Eye (tissue), 1 donor: ENCODE measurements at regions not wholly inside any gene's neighbourhood (a gene's known extent, or its start where the extent isn't known, plus 50 kb on each side); places are given as distances from the start of the nearest gene placed in this dataset.

Experiments used
- DNase-seq: peaks from one replicate; pipeline ENCODE4 v3.0.0-alpha.2; 2015

DNA sequence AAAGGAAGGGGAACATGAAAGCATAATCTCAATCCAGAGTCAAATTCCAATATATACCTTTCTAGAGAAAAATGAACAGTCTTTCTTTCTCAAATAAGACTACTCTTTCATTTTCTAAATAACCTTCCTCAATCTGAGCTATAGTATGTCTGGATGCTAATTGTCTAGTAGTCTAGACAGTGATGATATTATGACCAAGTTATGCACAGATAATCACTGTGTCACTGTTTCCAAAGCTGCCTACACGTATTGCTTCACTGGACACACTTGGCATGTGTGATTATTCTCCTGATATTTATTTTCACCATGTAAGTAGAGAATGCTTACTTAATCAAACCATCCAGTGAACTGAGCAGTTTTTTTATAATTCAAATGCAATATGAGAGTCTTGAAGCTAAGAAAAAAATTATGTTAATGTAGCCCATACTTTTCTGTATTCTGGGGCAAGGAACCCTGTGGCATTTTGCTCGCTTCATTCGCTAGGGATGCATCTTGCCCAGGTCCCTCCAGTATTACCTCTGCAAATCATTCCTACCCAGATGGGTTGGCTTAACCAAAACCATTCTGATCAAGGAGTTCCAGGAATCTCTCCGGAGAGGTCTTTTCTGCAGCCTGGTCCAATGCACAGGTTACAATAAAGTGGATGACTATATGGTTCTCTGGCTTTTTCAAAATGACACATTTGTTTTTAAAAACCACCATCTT is 303.1 kb upstream of the RUNX1 start:
- DNase-seq: no peak

- DNase-seq: no peak
These were observed 302.3 kb upstream of the RUNX1 start for GRCh38 chr21:35351434-35351833.

- no peak for DNase-seq
These were observed 301.9 kb upstream of the RUNX1 start for GRCh38 chr21:35350965-35351364.

DNA sequence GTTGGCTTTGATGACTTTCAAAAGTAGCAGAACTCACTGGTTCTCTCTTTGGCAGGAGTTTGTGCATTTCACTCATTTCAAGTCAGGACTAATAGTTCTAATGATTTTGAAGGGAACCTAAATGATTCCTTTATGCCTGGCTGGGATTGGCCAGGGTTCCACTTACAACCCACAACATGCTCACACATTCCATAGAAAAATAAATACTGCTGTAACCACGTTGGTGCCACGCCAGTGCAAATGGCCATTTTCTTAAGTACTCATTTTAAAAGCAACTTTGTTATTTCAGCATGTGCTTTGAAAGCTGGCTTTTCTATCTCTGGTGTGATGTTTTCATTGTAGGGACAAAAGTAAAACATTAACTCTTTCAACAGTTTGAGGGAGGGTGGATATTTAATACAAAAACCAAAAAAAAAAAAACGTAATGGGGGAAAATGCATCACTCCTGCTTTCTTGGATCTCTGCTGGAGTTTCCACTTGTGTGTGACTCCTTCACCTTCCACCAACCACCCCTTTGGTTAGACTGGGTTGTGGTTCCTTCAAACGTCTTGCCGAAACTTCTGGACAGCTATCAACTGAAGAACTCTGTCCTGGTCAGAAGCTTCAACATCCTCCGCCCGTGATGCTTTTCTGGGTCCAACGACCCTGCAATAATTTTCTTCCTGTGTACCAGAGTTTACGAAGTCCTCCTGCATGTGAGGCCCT is 300.4 kb upstream of the RUNX1 start:
- DNase-seq: no peak

- DNase-seq: no peak
These were observed 299.6 kb upstream of the RUNX1 start for GRCh38 chr21:35348686-35349085.

- no peak for DNase-seq
These were observed 297.6 kb upstream of the RUNX1 start for GRCh38 chr21:35346697-35347096.

DNA sequence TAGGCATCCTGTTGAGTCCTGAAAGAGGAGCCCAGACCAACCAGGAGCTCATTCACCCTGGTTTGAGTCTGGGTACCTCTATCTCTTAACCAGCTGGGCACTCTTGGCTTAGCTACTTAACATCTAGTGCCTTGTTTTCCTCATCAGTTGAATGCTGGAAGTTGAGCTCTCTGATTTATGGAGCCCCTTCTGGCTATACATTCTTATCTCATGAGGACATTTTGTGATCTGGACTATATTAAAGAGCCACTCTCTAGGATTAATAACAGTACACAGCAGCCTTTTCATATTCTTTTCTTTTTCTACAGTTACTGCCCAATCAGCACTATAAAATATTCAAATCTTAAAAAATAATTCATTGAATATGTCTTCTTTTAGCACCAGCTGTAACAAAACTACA is 296.9 kb upstream of the RUNX1 start:
- no peak for DNase-seq

GRCh38 chr21:35344582-35344981 is 295.5 kb upstream of the RUNX1 start:
- DNase-seq: no peak

- no peak for DNase-seq
These were observed 294.1 kb upstream of the RUNX1 start for GRCh38 chr21:35343046-35343819.

- no peak for DNase-seq
These were observed 293.3 kb upstream of the RUNX1 start for GRCh38 chr21:35342440-35342839.

- no peak for DNase-seq
These were observed 291.2 kb upstream of the RUNX1 start for GRCh38 chr21:35340273-35340672.

DNA sequence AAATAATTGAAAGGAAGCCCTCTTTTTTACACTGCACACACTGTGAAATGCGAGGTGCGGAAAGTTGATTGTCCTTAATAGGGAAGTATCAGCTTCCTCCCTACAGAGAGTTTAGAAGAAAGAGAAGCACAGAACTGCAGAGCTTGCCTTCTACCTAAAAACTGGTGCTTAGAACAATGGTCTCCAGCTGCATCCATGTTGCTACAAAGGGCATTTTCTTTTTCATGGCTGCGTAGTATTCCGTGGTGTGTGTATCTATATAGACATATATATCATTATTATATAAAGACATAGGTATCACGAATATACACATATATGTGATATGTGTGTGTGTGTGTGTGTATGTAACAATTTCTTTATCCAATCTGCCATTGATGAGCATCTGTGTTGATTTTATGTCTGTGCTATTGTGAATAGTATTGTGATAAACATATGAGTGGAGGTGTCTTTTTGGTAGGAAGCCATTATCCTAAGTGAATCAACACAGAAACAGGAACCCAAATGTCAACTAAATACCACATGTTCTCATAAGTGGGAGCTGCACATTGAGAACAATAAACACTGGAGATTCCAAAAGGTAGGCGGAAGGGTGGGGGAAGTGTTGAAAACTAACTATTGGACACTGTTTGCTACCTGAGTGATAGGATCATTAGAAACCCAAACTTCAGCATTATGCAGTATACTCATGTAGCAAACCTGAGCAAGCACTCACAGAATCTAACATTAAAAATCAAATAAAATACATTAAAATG is 290.0 kb upstream of the RUNX1 start:
- DNase-seq: no peak

DNA sequence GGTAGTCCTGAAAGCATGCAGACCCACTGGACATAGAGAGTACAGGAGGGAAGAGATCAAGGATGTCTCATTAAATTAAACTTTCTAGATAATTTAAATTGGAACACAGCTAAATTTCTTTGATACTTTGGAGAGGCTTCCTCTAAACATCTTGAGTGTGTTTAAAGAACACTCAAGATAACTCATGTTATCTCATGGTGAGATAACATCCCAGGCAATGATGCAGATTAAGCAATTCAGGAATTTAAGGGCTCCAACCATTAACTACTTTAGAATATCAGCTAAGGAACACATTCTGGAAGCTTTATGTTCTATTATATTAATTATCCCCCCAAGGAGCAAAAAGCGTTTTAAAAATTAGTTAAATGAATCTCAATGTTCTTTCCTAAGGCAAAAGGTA is 289.2 kb upstream of the RUNX1 start:
- DNase-seq: no peak

DNA sequence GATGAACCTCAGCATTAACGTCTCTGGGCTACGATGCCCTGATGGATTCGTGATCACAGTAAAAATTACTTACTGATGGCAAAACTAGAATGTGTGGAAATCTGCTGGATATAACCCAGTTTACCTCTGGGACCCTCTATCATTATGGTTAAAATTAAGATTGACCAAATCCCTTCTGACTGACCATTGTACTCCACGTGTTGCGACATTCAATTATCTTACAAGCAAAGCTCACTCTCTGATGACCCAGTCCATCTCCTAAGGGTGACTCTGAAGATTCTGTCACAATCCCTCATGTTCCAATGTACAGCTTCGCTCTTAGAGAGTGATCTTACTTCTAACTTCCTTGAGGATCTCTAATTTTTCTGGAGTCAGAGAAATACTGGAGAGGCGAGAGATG is 288.5 kb upstream of the RUNX1 start:
- DNase-seq: no peak

DNA sequence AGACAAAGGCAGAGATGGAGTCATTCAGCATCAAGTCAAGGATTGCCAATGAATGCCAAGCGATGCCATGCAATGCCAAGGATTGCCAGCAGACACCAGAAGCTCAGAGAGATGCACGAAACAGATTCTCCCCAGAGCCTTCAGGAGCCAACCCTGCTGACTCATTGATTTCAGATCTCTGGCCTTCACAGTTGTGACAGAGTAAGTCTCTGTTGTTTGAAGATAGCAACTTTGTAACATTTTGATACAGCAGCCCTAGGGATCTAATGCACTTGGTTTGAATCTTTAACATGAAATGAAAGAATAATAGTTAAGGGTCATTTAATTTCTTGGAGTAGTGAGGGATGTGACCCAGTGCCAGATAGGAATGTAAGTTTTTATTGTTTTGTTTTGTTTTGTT is 287.4 kb upstream of the RUNX1 start:
- no peak for DNase-seq

DNA sequence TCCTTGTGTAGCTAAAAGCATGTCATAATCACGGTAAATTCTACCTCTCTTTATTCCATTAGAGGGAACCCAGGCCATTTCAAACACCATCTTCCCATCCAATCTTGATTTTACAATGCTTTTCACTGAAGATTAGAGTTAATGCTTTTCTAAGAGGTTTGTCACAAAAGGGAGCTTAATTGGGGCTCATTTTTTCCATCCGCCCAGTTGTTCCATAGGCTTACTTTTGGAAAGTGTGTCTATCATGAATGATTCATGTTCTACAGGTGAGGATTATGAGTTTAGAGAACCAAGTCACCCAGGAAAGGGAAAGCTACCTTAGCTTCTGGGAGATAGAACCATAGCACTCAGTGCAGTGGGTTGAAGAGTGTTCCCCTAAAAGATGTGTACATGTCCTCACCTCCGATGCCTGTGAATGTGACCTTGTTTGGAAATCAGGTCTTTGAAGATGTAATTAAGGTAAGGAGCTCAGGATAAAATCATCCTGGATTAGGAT is 286.9 kb upstream of the RUNX1 start:
- no peak for DNase-seq

DNA sequence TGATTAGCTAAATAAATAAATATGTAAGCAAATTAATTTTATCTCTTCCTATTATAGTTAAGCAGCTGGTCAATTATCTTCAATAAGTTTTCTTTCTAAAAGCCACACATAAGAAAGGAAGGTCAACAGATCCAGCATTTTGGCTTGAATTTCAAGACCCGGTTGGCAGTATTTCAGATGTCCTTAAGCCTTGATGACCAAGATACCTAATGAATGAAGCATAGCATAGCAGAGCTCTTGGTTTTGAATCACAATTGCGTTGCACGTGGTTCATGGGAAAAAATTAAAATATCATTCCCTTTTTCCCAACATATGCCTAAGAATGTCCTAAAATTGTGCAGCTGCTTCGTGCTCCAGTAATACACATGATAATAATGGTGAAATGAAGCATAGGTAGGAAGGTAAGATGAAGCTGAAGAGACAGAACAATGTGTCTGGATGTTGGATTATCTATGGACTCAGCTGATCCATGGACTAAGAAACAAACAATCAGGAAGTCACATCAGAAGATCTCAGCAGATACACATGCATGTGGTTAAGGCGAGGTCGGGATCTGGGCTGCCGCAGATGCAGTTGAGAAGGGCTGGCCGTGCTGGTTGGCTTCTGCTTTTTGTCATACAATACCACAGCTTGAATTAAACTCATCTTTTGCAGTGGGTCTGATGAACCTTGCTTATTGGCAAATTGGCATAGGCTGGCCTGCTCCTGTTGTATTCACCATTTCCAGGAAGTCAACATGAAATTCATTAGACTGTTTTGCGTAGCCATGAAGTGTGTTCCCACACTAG is 284.9 kb upstream of the RUNX1 start:
- no peak for DNase-seq

DNA sequence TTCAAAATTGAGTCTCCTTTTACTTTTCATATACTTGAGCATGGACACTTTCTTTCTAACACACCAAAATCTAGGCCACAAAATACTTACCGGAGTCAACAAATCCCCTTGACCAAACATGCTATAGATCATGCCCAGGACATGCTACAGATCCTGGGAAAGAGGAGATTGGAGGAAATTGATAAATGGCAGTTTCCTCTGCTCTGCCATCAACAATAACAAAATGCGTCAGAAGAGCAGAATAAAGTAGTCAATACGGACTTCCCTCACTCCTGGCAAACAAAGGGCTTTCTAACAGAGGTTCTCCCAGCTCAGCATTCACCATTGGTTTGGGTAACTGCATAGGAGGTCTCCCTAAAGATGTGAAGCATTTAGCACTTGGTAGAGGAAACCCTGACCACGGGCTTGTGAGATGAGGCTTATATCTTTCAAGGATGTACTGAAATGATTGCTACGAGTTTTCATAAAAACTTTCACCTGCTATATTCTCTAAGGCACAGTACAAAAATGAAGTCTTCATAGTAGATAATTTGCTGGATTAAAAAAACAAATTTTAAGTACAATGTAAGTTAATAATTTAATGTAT is 283.8 kb upstream of the RUNX1 start:
- DNase-seq: no peak

DNA sequence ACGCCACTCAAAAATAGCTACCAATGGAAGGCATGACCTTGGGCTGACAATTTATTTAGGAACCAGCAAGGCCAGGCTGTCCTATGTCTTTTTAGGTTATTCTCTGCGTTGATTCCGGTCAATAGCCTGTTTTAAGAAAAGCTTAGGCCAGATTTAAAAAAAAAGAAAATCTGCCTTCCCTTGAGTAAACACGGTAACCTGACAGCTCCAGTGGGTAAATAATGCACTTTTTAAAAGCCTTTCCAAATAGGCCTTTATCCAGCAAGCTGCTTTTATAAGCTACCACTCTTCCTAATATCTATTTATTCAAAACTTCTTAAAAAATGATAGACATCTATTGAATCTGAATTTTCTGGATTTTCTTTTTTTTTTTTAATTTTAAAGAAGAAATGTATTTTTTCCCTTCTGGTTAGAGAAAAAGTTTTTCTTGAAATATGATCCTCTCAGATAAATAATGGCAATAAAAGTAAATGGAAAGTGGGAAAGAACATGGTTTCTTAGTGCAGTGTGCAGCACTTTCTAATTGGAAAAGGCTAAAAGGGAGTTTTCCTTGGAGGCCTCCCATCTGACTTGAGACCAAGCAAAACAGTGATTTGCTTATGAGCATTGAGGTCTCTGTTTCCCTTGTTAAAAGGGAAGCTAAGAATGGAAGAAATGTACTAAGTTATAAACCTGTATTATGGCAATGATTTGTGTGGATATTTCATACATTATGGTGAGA is 281.0 kb upstream of the RUNX1 start:
- DNase-seq: peak; percentile 37

- DNase-seq: no peak
These were observed 279.9 kb upstream of the RUNX1 start for GRCh38 chr21:35328856-35329455.

- DNase-seq: no peak
These were observed 277.6 kb upstream of the RUNX1 start for GRCh38 chr21:35326677-35327076.
